Stimulated activated CD4-positive, alpha-beta T cell treated with anti-CD3 and anti-CD28 coated beads, Interleukin-4, amount 100 ng/mL, for 48 hours (primary cell): ENCODE measurements at regions not wholly inside any gene's neighbourhood (a gene's known extent, or its start where the extent isn't known, plus 50 kb on each side); places are given as distances from the start of the nearest gene placed in this dataset.

Source experiments
- DNase-seq, 2 donors: peaks; one replicate each; pipeline ENCODE4 v3.0.0-alpha.2; 2020; ENCODE audit warnings: low read depth in 2 of 2

- DNase-seq = no peak
These were observed 268.3 kb downstream of the GALR1 start for GRCh38 chr18:77517901-77518300.

- no peak for DNase-seq
These were observed 271.1 kb downstream of the GALR1 start for GRCh38 chr18:77520767-77521166.

- no peak for DNase-seq
These were observed 272.5 kb downstream of the GALR1 start for GRCh38 chr18:77522051-77522675.

GRCh38 chr18:77524909-77525308 is 275.3 kb downstream of the GALR1 start:
- DNase-seq = peak in 1 of 2 donors; percentile 15

- DNase-seq = no peak
These were observed 277.3 kb downstream of the GALR1 start for GRCh38 chr18:77526962-77527361.

GRCh38 chr18:77528872-77529271 is 279.2 kb downstream of the GALR1 start:
- no peak for DNase-seq

- DNase-seq = no peak
These were observed 280.0 kb downstream of the GALR1 start for GRCh38 chr18:77529492-77530176.

- DNase-seq = no peak
These were observed 281.1 kb downstream of the GALR1 start for GRCh38 chr18:77530732-77531131.

- DNase-seq = no peak
These were observed 290.2 kb downstream of the GALR1 start for GRCh38 chr18:77539860-77540259.

GRCh38 chr18:77544792-77545191 is 295.1 kb downstream of the GALR1 start:
- no peak for DNase-seq

GRCh38 chr18:77547757-77548156 is 298.1 kb downstream of the GALR1 start:
- DNase-seq = no peak

- DNase-seq = no peak
These were observed 299.3 kb downstream of the GALR1 start for GRCh38 chr18:77548790-77549420.

- DNase-seq = no peak
These were observed 301.0 kb downstream of the GALR1 start for GRCh38 chr18:77550625-77551024.

- DNase-seq = no peak
These were observed 301.4 kb downstream of the GALR1 start for GRCh38 chr18:77551055-77551454.

GRCh38 chr18:77552945-77553344 is 303.3 kb downstream of the GALR1 start:
- DNase-seq = no peak

GRCh38 chr18:77554061-77554460 is 304.4 kb downstream of the GALR1 start:
- DNase-seq = no peak

GRCh38 chr18:77557046-77557587 is 307.5 kb downstream of the GALR1 start:
- no peak for DNase-seq

GRCh38 chr18:77559274-77559910 is 309.7 kb downstream of the GALR1 start:
- no peak for DNase-seq

GRCh38 chr18:77560341-77560992 is 310.8 kb downstream of the GALR1 start:
- DNase-seq = no peak

GRCh38 chr18:77566604-77567003 is 317.0 kb downstream of the GALR1 start:
- no peak for DNase-seq

- no peak for DNase-seq
These were observed 317.6 kb downstream of the GALR1 start for GRCh38 chr18:77567205-77567604.

- DNase-seq = no peak
These were observed 322.1 kb downstream of the GALR1 start for GRCh38 chr18:77571743-77572142.
